ENCODE measurements at regions not wholly inside any gene's neighbourhood (a gene's known extent, or its start where the extent isn't known, plus 50 kb on each side); places are given as distances from the start of the nearest gene placed in this dataset.
A peak's percentile ranks its signal among the peaks of the same experiment; 100 is the strongest.

GRCh38 chr1:84090447-84091245 lies 53.4 kb upstream of the PRKACB start:
- DNase-seq (ENCODE audit: low spot score in 2 of 2), result no peak
- in situ Hi-C loops (cut with MboI; ENCODE audit: low sequenced_read_pairs), result no loop called here
- Histone ChIP-seq H3K9me3 (no peaks in the 10 kb centered on the region), H3K36me3 (replicated peaks) (no peaks in the 10 kb centered on the region), H3K4me3 (no peak overlapping the region), H3K27me3 (ENCODE audit: low read depth) (no peaks in the 10 kb centered on the region), H3K4me1 (peaks cover 4% of the 10 kb centered on the region; the same call in 1 of the 2 replicates)

GRCh38 chr1:84089867-84090266 lies 54.2 kb upstream of the PRKACB start:
- DNase-seq (ENCODE audit: low spot score in 2 of 2), result no peak
- no peaks in the 10 kb centered on the region for H3K27me3 ChIP-seq (ENCODE audit: low read depth)
- H3K4me1 ChIP-seq, result peaks cover 4% of the 10 kb centered on the region; the same call in 1 of the 2 replicates
- in situ Hi-C loops (cut with MboI; ENCODE audit: low sequenced_read_pairs), result no loop called here
- no peak overlapping the region for H3K4me3 ChIP-seq
- H3K36me3 ChIP-seq (replicated peaks), result no peaks in the 10 kb centered on the region
- H3K9me3 ChIP-seq, result no peaks in the 10 kb centered on the region

GRCh38 chr1:84089465-84089864 lies 54.6 kb upstream of the PRKACB start:
- H3K36me3 ChIP-seq (replicated peaks), result no peaks in the 10 kb centered on the region
- peaks cover 4% of the 10 kb centered on the region; the same call in 1 of the 2 replicates for H3K4me1 ChIP-seq
- no peak overlapping the region for H3K4me3 ChIP-seq
- no peaks in the 10 kb centered on the region for H3K9me3 ChIP-seq
- H3K27me3 ChIP-seq (ENCODE audit: low read depth), result no peaks in the 10 kb centered on the region
- DNase-seq (ENCODE audit: low spot score in 2 of 2), result no peak
- in situ Hi-C loops (cut with MboI; ENCODE audit: low sequenced_read_pairs), result no loop called here

GRCh38 chr1:84086616-84087015 lies 57.5 kb upstream of the PRKACB start:
- no peaks in the 10 kb centered on the region for H3K36me3 ChIP-seq (replicated peaks)
- peaks cover 4% of the 10 kb centered on the region; the same call in 1 of the 2 replicates for H3K4me1 ChIP-seq
- H3K27me3 ChIP-seq (ENCODE audit: low read depth), result no peaks in the 10 kb centered on the region
- no peak for DNase-seq (ENCODE audit: low spot score in 2 of 2)
- no peaks in the 10 kb centered on the region for H3K9me3 ChIP-seq
- no peak overlapping the region for H3K4me3 ChIP-seq
- in situ Hi-C loops (cut with MboI; ENCODE audit: low sequenced_read_pairs), result no loop called here

GRCh38 chr1:84086189-84086588 lies 57.9 kb upstream of the PRKACB start:
- no peaks in the 10 kb centered on the region for H3K27me3 ChIP-seq (ENCODE audit: low read depth)

GRCh38 chr1:84083307-84083706 lies 60.8 kb upstream of the PRKACB start:
- no peak for DNase-seq (ENCODE audit: low spot score in 2 of 2)
- in situ Hi-C loops (cut with MboI; ENCODE audit: low sequenced_read_pairs), result no loop called here
- H3K27me3 ChIP-seq (ENCODE audit: low read depth), result no peaks in the 10 kb centered on the region
- no peaks in the 10 kb centered on the region for H3K9me3 ChIP-seq
- H3K4me1 ChIP-seq, result peaks cover 9% of the 10 kb centered on the region; the same call in 1 of the 2 replicates
- no peak overlapping the region for H3K4me3 ChIP-seq
- no peaks in the 10 kb centered on the region for H3K36me3 ChIP-seq (replicated peaks)

More at GRCh38 chr1:84086189-84086588, 57.9 kb upstream of the PRKACB start:
- Histone ChIP-seq H3K4me3 (no peak overlapping the region), H3K4me1 (peaks cover 8% of the 10 kb centered on the region; the same call in 1 of the 2 replicates), H3K9me3 (no peaks in the 10 kb centered on the region), H3K36me3 (replicated peaks) (no peaks in the 10 kb centered on the region)
- DNase-seq (ENCODE audit: low spot score in 2 of 2), result no peak
- in situ Hi-C loops (cut with MboI; ENCODE audit: low sequenced_read_pairs), result no loop called here

- Histone ChIP-seq H3K4me1 (peaks cover 9% of the 10 kb centered on the region), H3K9me3 (no peaks in the 10 kb centered on the region), H3K27me3 (ENCODE audit: low read depth) (no peaks in the 10 kb centered on the region), H3K4me3 (peak overlapping the region; percentile 84), H3K36me3 (replicated peaks) (0 out of 2 replicates have a peak, but pooled peaks cover 3% of the 10 kb centered on the region)
- in situ Hi-C loops (cut with MboI; ENCODE audit: low sequenced_read_pairs), result no loop called here
- DNase-seq (ENCODE audit: low spot score in 2 of 2), result no peak
These were observed 65.2 kb upstream of the PRKACB start for GRCh38 chr1:84078842-84079202.

GRCh38 chr1:84078108-84078841 lies 65.8 kb upstream of the PRKACB start:
- H3K4me1 ChIP-seq, result peaks cover 9% of the 10 kb centered on the region
- peak overlapping the region; percentile 84 for H3K4me3 ChIP-seq
- H3K27me3 ChIP-seq (ENCODE audit: low read depth), result no peaks in the 10 kb centered on the region
- H3K36me3 ChIP-seq (replicated peaks), result 0 out of 2 replicates have a peak, but pooled peaks cover 3% of the 10 kb centered on the region
- peak; percentile 21 to 27 for DNase-seq (ENCODE audit: low spot score in 2 of 2)
- no peaks in the 10 kb centered on the region for H3K9me3 ChIP-seq
- in situ Hi-C loops (cut with MboI; ENCODE audit: low sequenced_read_pairs), result no loop called here

- in situ Hi-C loops (cut with MboI; ENCODE audit: low sequenced_read_pairs), result no loop called here
- Histone ChIP-seq H3K9me3 (no peaks in the 10 kb centered on the region), H3K27me3 (ENCODE audit: low read depth) (no peaks in the 10 kb centered on the region), H3K36me3 (replicated peaks) (0 out of 2 replicates have a peak, but pooled peaks cover 3% of the 10 kb centered on the region), H3K4me3 (peak overlapping the region; percentile 84), H3K4me1 (peaks cover 9% of the 10 kb centered on the region)
- DNase-seq (ENCODE audit: low spot score in 2 of 2), result peak; percentile 77 to 84
These were observed 66.5 kb upstream of the PRKACB start for GRCh38 chr1:84077476-84078107.

- Histone ChIP-seq H3K4me1 (no peaks in the 10 kb centered on the region; the same call in 1 of the 2 replicates), H3K9me3 (peaks cover 11% of the 10 kb centered on the region), H3K36me3 (replicated peaks) (0 out of 2 replicates have a peak, but pooled peaks cover 3% of the 10 kb centered on the region), H3K27me3 (ENCODE audit: low read depth) (no peaks in the 10 kb centered on the region), H3K4me3 (no peak overlapping the region)
- in situ Hi-C loops (cut with MboI; ENCODE audit: low sequenced_read_pairs), result no loop called here
- no peak for DNase-seq (ENCODE audit: low spot score in 2 of 2)
These were observed 70.8 kb upstream of the PRKACB start for GRCh38 chr1:84073266-84073665.

GRCh38 chr1:84069236-84069845 lies 70.4 kb upstream of the TTLL7 start:
- DNase-seq (ENCODE audit: low spot score in 2 of 2), result no peak
- no peak overlapping the region for H3K4me3 ChIP-seq
- H3K27me3 ChIP-seq (ENCODE audit: low read depth), result no peaks in the 10 kb centered on the region; the same call in 1 of the 2 replicates
- H3K4me1 ChIP-seq, result no peaks in the 10 kb centered on the region
- no peaks in the 10 kb centered on the region for H3K36me3 ChIP-seq (replicated peaks)
- H3K9me3 ChIP-seq, result peaks cover 19% of the 10 kb centered on the region
- in situ Hi-C loops (cut with MboI; ENCODE audit: low sequenced_read_pairs), result no loop called here

- no peaks in the 10 kb centered on the region for H3K4me1 ChIP-seq
- no peaks in the 10 kb centered on the region for H3K36me3 ChIP-seq (replicated peaks)
- in situ Hi-C loops (cut with MboI; ENCODE audit: low sequenced_read_pairs), result no loop called here
- H3K9me3 ChIP-seq, result peaks cover 2% of the 10 kb centered on the region; the same call in 1 of the 2 replicates
- H3K4me3 ChIP-seq, result no peak overlapping the region
- no peak for DNase-seq (ENCODE audit: low spot score in 2 of 2)
- peaks cover 3% of the 10 kb centered on the region; the same call in 1 of the 2 replicates for H3K27me3 ChIP-seq (ENCODE audit: low read depth)
These were observed 63.6 kb upstream of the TTLL7 start for GRCh38 chr1:84062496-84062895.

- H3K27me3 ChIP-seq (ENCODE audit: low read depth), result peaks cover 3% of the 10 kb centered on the region; the same call in 1 of the 2 replicates
- in situ Hi-C loops (cut with MboI; ENCODE audit: low sequenced_read_pairs), result no loop called here
- no peaks in the 10 kb centered on the region for H3K4me1 ChIP-seq
- no peaks in the 10 kb centered on the region for H3K9me3 ChIP-seq
- DNase-seq (ENCODE audit: low spot score in 2 of 2), result no peak
- no peak overlapping the region for H3K4me3 ChIP-seq
- H3K36me3 ChIP-seq (replicated peaks), result no peaks in the 10 kb centered on the region
These were observed 62.4 kb upstream of the TTLL7 start for GRCh38 chr1:84061336-84061735.

Data from HAP-1 (cell line).